NCI-H1105 treated with DMSO at 0.1 percent for 48 hours (cell line): ENCODE measurements at regions not wholly inside any gene's neighbourhood (a gene's known extent, or its start where the extent isn't known, plus 50 kb on each side); places are given as distances from the start of the nearest gene placed in this dataset.
"Not testable (repeated sequence)": the region's sequence is repeated elsewhere in the genome, so short reads cannot be mapped to it uniquely, and the experiment has no call there.

Source experiments
- DNase-seq: peaks from one replicate; lab custom pipeline; 2025; lab: John Stamatoyannopoulos, UW

- no peak for DNase-seq
These were observed 251.7 kb upstream of the TMEM132C start for GRCh38 chr12:128015276-128015675.

GRCh38 chr12:128018067-128018466, 248.9 kb upstream of the TMEM132C start:
- no peak for DNase-seq

- no peak for DNase-seq
These were observed 246.9 kb upstream of the TMEM132C start for GRCh38 chr12:128019996-128020544.

- DNase-seq = no peak
These were observed 245.4 kb upstream of the TMEM132C start for GRCh38 chr12:128021561-128021960.

- DNase-seq = no peak
These were observed 241.3 kb upstream of the TMEM132C start for GRCh38 chr12:128025589-128026245.

GRCh38 chr12:128026696-128027574, 240.0 kb upstream of the TMEM132C start:
- DNase-seq = no peak

GRCh38 chr12:128033473-128033872, 233.5 kb upstream of the TMEM132C start:
- DNase-seq = no peak

- DNase-seq = no peak
These were observed 226.0 kb upstream of the TMEM132C start for GRCh38 chr12:128040971-128041370.

GRCh38 chr12:128042283-128042682, 224.7 kb upstream of the TMEM132C start:
- DNase-seq = not testable (repeated sequence)

- no peak for DNase-seq
These were observed 224.1 kb upstream of the TMEM132C start for GRCh38 chr12:128042825-128043224.

GRCh38 chr12:128043317-128043716, 223.7 kb upstream of the TMEM132C start:
- no peak for DNase-seq

- peak; percentile 82 for DNase-seq
These were observed 219.5 kb upstream of the TMEM132C start for GRCh38 chr12:128047266-128048060.

GRCh38 chr12:128052331-128052730, 214.6 kb upstream of the TMEM132C start:
- no peak for DNase-seq

GRCh38 chr12:128052777-128053176, 214.2 kb upstream of the TMEM132C start:
- no peak for DNase-seq

- no peak for DNase-seq
These were observed 211.4 kb upstream of the TMEM132C start for GRCh38 chr12:128055567-128055966.

- DNase-seq = no peak
These were observed 210.7 kb upstream of the TMEM132C start for GRCh38 chr12:128056136-128056801.

- no peak for DNase-seq
These were observed 209.4 kb upstream of the TMEM132C start for GRCh38 chr12:128057586-128057985.

GRCh38 chr12:128059621-128060370, 207.2 kb upstream of the TMEM132C start:
- DNase-seq = no peak

- no peak for DNase-seq
These were observed 198.8 kb upstream of the TMEM132C start for GRCh38 chr12:128068211-128068610.

- peak; percentile 22 for DNase-seq
These were observed 197.5 kb upstream of the TMEM132C start for GRCh38 chr12:128069359-128069997.
